ENCODE measurements at regions not wholly inside any gene's neighbourhood (a gene's known extent, or its start where the extent isn't known, plus 50 kb on each side); places are given as distances from the start of the nearest gene placed in this dataset.

GRCh38 chr5:68415177-68416085 lies 199.9 kb downstream of the PIK3R1 start:
- H3K9me3 ChIP-seq (ENCODE audit: control insufficient read depth in 1 of 2, insufficient read depth in 1 of 2, low read depth in 1 of 2, low read length in 2 of 2) = no peaks in the 10 kb centered on the region
- H3K4me3 ChIP-seq (replicated peaks in 1 of 2; ENCODE audit: low read depth in 1 of 2, low read length in 2 of 2) = no peak overlapping the region
- no peaks in the 10 kb centered on the region for H4K20me1 ChIP-seq (ENCODE audit: insufficient read depth)
- H2AFZ ChIP-seq (ENCODE audit: low read depth, low read length, poor library complexity, severe bottlenecking) = peak overlapping the region; percentile 36
- H3K9me2 ChIP-seq (ENCODE audit: insufficient read depth) = no peaks in the 10 kb centered on the region
- H3K4me1 ChIP-seq (ENCODE audit: control insufficient read depth in 1 of 2, insufficient read depth in 2 of 2, low read length in 2 of 2) = peaks cover 4 to 16% of the 10 kb centered on the region in 2 experiments; a peak in 3 of 4 replicates
- POLR2A ChIA-PET = no interaction called here
- no peaks in the 10 kb centered on the region for H3K79me2 ChIP-seq (ENCODE audit: insufficient read depth, low read length)
- TF ChIP-seq EZH2phosphoT487 (IDR thresholded peaks at IDR 0.05; ENCODE audit: borderline replicate concordance) (no peak), FOSL1 (IDR thresholded peaks at IDR 0.05; ENCODE audit: low read depth) (no peak), ELF1 (IDR thresholded peaks at IDR 0.05; ENCODE audit: borderline replicate concordance, low read depth) (no peak)
- H3K27me3 ChIP-seq (ENCODE audit: insufficient read depth, low read length) = no peaks in the 10 kb centered on the region
- no peak overlapping the region for H3K4me2 ChIP-seq (ENCODE audit: low read length)
- no TSS peak for BruUV-seq (replicated peaks)
- H3K9ac ChIP-seq (ENCODE audit: low read length) = no peak overlapping the region
- ATAC-seq = peak; percentile 44; the same call in 1 of the 2 replicates
- intact Hi-C loops (cut with micrococcal nuclease) = no loop called here
- DNase-seq (ENCODE audit: low read depth, low spot score) = no peak
- RAD21 ChIA-PET (ENCODE audit: low non-redundant PET in 1 of 2, low total read pairs in 2 of 2, uncharacterized antibody in 2 of 2, unreplicated experiment in 2 of 2) = no interaction called here
- H3K36me3 ChIP-seq (ENCODE audit: control insufficient read depth in 1 of 2, insufficient read depth in 2 of 2, low read length in 2 of 2) = no peaks in the 10 kb centered on the region
- H3K27ac ChIP-seq (ENCODE audit: low read depth, low read length) = no peak overlapping the region
- CTCF ChIA-PET = no interaction called here

GRCh38 chr5:68416714-68417113 lies 201.2 kb downstream of the PIK3R1 start:
- H3K4me2 ChIP-seq (ENCODE audit: low read length) = no peak overlapping the region
- DNase-seq (ENCODE audit: low read depth, low spot score) (no peak), ATAC-seq (no peak)
- CTCF ChIA-PET = no interaction called here
- no peaks in the 10 kb centered on the region for H4K20me1 ChIP-seq (ENCODE audit: insufficient read depth)
- POLR2A ChIA-PET = no interaction called here
- H3K36me3 ChIP-seq (ENCODE audit: control insufficient read depth in 1 of 2, insufficient read depth in 2 of 2, low read length in 2 of 2) = no peaks in the 10 kb centered on the region
- no peak overlapping the region for H3K27ac ChIP-seq (ENCODE audit: low read depth, low read length)
- no TSS peak for BruUV-seq (replicated peaks)
- H3K4me1 ChIP-seq (ENCODE audit: control insufficient read depth in 1 of 2, insufficient read depth in 2 of 2, low read length in 2 of 2) = peaks cover 4 to 20% of the 10 kb centered on the region in 2 experiments; a peak in 3 of 4 replicates
- intact Hi-C loops (cut with micrococcal nuclease) = no loop called here
- no peak overlapping the region for H3K9ac ChIP-seq (ENCODE audit: low read length)
- no peak overlapping the region for H2AFZ ChIP-seq (ENCODE audit: low read depth, low read length, poor library complexity, severe bottlenecking)
- RAD21 ChIA-PET (ENCODE audit: low non-redundant PET in 1 of 2, low total read pairs in 2 of 2, uncharacterized antibody in 2 of 2, unreplicated experiment in 2 of 2) = no interaction called here
- TF ChIP-seq EZH2phosphoT487 (IDR thresholded peaks at IDR 0.05; ENCODE audit: borderline replicate concordance) (no peak), EGR1 (IDR thresholded peaks at IDR 0.05; ENCODE audit: low read depth) (no peak), SP1 (IDR thresholded peaks at IDR 0.05; ENCODE audit: low read depth) (no peak), FOSL1 (IDR thresholded peaks at IDR 0.05; ENCODE audit: low read depth) (no peak), ZNF274 (IDR thresholded peaks at IDR 0.05; ENCODE audit: low read depth, low read length) (no peak), RAD21 (IDR thresholded peaks at IDR 0.05; ENCODE audit: low read depth) (no peak)
- TF ChIP-seq, protein P1, sequence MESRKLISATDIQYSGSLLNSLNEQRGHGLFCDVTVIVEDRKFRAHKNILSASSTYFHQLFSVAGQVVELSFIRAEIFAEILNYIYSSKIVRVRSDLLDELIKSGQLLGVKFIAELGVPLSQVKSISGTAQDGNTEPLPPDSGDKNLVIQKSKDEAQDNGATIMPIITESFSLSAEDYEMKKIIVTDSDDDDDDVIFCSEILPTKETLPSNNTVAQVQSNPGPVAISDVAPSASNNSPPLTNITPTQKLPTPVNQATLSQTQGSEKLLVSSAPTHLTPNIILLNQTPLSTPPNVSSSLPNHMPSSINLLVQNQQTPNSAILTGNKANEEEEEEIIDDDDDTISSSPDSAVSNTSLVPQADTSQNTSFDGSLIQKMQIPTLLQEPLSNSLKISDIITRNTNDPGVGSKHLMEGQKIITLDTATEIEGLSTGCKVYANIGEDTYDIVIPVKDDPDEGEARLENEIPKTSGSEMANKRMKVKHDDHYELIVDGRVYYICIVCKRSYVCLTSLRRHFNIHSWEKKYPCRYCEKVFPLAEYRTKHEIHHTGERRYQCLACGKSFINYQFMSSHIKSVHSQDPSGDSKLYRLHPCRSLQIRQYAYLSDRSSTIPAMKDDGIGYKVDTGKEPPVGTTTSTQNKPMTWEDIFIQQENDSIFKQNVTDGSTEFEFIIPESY (IDR thresholded peaks at IDR 0.05; ENCODE audit: extremely low read depth, insufficient replicate concordance, low read length) = no peak
- no peaks in the 10 kb centered on the region for H3K79me2 ChIP-seq (ENCODE audit: insufficient read depth, low read length)
- H3K4me3 ChIP-seq (replicated peaks in 1 of 2; ENCODE audit: low read depth in 1 of 2, low read length in 2 of 2) = no peak overlapping the region
- H3K27me3 ChIP-seq (ENCODE audit: insufficient read depth, low read length) = no peaks in the 10 kb centered on the region
- H3K9me3 ChIP-seq (ENCODE audit: control insufficient read depth in 1 of 2, insufficient read depth in 1 of 2, low read depth in 1 of 2, low read length in 2 of 2) = no peaks in the 10 kb centered on the region
- no peaks in the 10 kb centered on the region for H3K9me2 ChIP-seq (ENCODE audit: insufficient read depth)

Data from HCT116 (cell line).